Transverse colon (tissue), 4 donors: ENCODE measurements at regions not wholly inside any gene's neighbourhood (a gene's known extent, or its start where the extent isn't known, plus 50 kb on each side); places are given as distances from the start of the nearest gene placed in this dataset.

ENCODE experiments used
- DNase-seq: peaks from one replicate; pipeline ENCODE4 v3.0.0-alpha.2; 2019
- H3K27ac ChIP-seq, 4 donors: fragments of 200-600 bp; sonication (generic); 2 replicates each; pipeline ENCODE4 v1.5.1; 2016 to 2018; ENCODE audit warnings: inconsistent platforms in 4 of 4
- H3K27me3 ChIP-seq: fragments of 200-600 bp; sonication (generic); 2 replicates; pipeline ENCODE4 v1.5.1; 2017; ENCODE audit warnings: inconsistent platforms
- H3K36me3 ChIP-seq, 4 donors: fragments of 200-600 bp; sonication (generic); 2 replicates each; pipeline ENCODE4 v1.5.1; 2017 to 2019; ENCODE audit warnings: inconsistent platforms in 4 of 4
- H3K4me1 ChIP-seq, 4 donors: fragments of 200-600 bp; sonication (generic); 2 replicates each; pipeline ENCODE4 v1.5.1; 2017 to 2020; ENCODE audit warnings: inconsistent platforms in 4 of 4
- H3K4me3 ChIP-seq, 4 donors: fragments of 200-600 bp; sonication (generic); 1 replicate in 1 of 4; 2 replicates in 3 of 4; pipeline versions ENCODE4 v1.5.1 to v1.6.1; 2017 to 2019; ENCODE audit warnings: inconsistent platforms in 4 of 4
- H3K9me3 ChIP-seq, 2 donors: fragments of 200-600 bp; sonication (generic); 2 replicates each; pipeline ENCODE4 v1.5.1; 2017 to 2019; ENCODE audit warnings: inconsistent platforms in 2 of 2
- EP300 ChIP-seq: sonication (generic); formaldehyde crosslinking; IDR thresholded peaks from one replicate; pipeline ENCODE4 v1.6.1; 2017; ENCODE audit warnings: antibody characterized with exemption, low read depth
- POLR2A ChIP-seq: fragments of 450-650 bp; IDR thresholded peaks from one replicate; pipeline ENCODE4 v1.6.1; 2016; ENCODE audit warnings: antibody characterized with exemption, mild to moderate bottlenecking, moderate library complexity
- POLR2AphosphoS5 ChIP-seq, 3 donors: sonication (generic); formaldehyde crosslinking; IDR thresholded peaks; one replicate each; pipeline ENCODE4 v1.6.1; 2016; ENCODE audit warnings: antibody characterized with exemption in 3 of 3
- WGBS, 2 donors: methylation state at CpG; one replicate each; pipeline ENCODE4 v1.1.5; 2018; ENCODE audit warnings: low coverage in 1 of 2; 5-methylcytosine and 5-hydroxymethylcytosine counted together
- in situ Hi-C, 4 donors: fragments of 200-750 bp; cut with MboI; loops; one replicate each; pipeline versions ENCODE4 v1.15.0 to v1.15.1; 2017; ENCODE audit warnings: low sequenced_read_pairs in 3 of 4, low pct_ligation_motif_present in 1 of 4, low pct_unique_long_range_greater_than_20kb in 1 of 4
- intact Hi-C: fragments of 100-400 bp; cut with DNase I; formaldehyde crosslinking; loops from one replicate; pipeline ENCODE4 v1.15.1; 2023; ENCODE audit warnings: low total_unique reads
- TF ChIP-seq, protein P1 (sequence below), 5 experiments: fragments of 200-600 bp in 3 of 5; fragments of 450-650 bp in 2 of 5; sonication (generic) in 3 of 5; IDR thresholded peaks; 1 replicate in 2 of 5; 2 replicates in 3 of 5; pipeline ENCODE4 v1.5.1; 2016 to 2017; ENCODE audit warnings: antibody characterized with exemption in 5 of 5, inconsistent platforms in 3 of 5, mild to moderate bottlenecking in 2 of 5, moderate library complexity in 1 of 5

DNA sequence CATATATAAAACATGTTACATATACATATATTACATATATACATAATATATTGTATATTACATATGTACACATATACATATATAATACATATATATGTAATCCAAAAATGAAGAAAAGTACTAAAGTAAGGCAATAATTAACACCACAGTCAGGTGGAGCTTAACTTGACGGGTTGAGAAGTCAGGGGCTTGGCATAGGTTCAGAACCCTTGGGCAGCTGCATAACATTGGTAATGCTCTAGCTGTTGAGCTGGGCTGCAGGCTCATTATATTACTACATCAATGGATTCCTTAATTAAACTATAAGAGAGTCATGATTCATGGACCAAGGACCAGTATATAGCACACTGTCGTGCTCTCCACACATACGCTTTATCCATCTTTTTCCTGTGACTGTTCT, 435.2 kb upstream of the ADAMTS16 start:
- TF ChIP-seq EP300, result no peak
- no peak for TF ChIP-seq POLR2AphosphoS5 (IDR thresholded peaks at IDR 0.05)
- TF ChIP-seq, protein P1, sequence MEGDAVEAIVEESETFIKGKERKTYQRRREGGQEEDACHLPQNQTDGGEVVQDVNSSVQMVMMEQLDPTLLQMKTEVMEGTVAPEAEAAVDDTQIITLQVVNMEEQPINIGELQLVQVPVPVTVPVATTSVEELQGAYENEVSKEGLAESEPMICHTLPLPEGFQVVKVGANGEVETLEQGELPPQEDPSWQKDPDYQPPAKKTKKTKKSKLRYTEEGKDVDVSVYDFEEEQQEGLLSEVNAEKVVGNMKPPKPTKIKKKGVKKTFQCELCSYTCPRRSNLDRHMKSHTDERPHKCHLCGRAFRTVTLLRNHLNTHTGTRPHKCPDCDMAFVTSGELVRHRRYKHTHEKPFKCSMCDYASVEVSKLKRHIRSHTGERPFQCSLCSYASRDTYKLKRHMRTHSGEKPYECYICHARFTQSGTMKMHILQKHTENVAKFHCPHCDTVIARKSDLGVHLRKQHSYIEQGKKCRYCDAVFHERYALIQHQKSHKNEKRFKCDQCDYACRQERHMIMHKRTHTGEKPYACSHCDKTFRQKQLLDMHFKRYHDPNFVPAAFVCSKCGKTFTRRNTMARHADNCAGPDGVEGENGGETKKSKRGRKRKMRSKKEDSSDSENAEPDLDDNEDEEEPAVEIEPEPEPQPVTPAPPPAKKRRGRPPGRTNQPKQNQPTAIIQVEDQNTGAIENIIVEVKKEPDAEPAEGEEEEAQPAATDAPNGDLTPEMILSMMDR (IDR thresholded peaks at IDR 0.05), result no peak
- no peak for TF ChIP-seq POLR2A
- intact Hi-C loops (no loop called here), in situ Hi-C loops (no loop called here)
- H3K27ac ChIP-seq, result no peak overlapping the region
- DNase-seq, result no peak
- no peaks in the 10 kb centered on the region for H3K9me3 ChIP-seq
- H3K4me1 ChIP-seq, result no peaks in the 10 kb centered on the region
- no peaks in the 10 kb centered on the region for H3K27me3 ChIP-seq
- no peak overlapping the region for H3K4me3 ChIP-seq
- WGBS, 2 donors, result 82 to 84% methylated on average over 3 of the region's 3 CpGs
- H3K36me3 ChIP-seq, result no peaks in the 10 kb centered on the region

DNA sequence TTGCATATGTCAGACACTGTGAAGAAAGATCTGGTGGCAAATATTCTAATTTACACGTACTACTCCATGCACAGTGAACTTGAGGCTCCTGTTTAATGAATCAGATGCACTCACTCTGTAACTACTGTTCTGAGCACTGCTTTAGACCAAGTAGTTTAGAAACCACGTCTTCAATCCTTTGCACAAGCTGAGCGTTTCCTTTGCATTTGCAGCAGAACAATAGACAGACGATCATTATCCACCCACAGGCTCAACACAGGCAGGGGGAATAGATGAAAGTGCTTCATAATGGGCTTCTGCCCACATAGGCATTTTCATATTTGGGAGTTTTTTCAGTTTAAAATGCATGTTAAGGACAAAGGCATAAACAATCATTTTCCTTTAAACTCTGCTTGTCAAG, 423.3 kb upstream of the ADAMTS16 start:
- no peak overlapping the region for H3K4me3 ChIP-seq

DNA sequence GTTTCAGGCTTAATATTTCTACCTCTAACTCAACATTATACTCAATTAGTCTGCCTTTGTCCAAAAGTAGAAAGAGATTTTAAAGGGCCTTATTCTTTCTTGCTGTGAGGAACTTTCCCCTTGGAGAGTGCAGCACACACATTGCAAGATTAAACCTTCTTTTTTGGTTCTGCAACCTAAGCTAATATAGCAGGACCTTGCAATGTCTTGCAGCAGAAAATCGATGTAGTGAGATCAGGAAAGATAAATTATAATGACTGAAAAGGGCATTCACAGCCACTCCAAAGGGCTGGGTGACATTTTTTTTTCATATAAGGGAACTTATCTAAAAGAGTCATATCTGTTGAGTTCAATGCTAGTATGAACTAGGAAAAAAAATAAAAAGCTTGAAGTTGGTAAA, 422.7 kb upstream of the ADAMTS16 start:
- H3K4me3 ChIP-seq, result no peak overlapping the region
- TF ChIP-seq, protein P1 (IDR thresholded peaks at IDR 0.05), result no peak
- TF ChIP-seq POLR2A, result no peak
- TF ChIP-seq POLR2AphosphoS5 (IDR thresholded peaks at IDR 0.05), result no peak
- no peak for TF ChIP-seq EP300
- no peaks in the 10 kb centered on the region for H3K9me3 ChIP-seq
- DNase-seq, result no peak
- intact Hi-C loops (no loop called here), in situ Hi-C loops (no loop called here)
- H3K27ac ChIP-seq, result no peak overlapping the region
- H3K36me3 ChIP-seq, result no peaks in the 10 kb centered on the region
- no peaks in the 10 kb centered on the region for H3K27me3 ChIP-seq
- no peaks in the 10 kb centered on the region for H3K4me1 ChIP-seq
- 31 to 44% methylated on average over 1 of the region's 1 CpG for WGBS, 2 donors

More for the DNA sequence above, 423.3 kb upstream of the ADAMTS16 start:
- Histone ChIP-seq H3K4me1 (no peaks in the 10 kb centered on the region), H3K9me3 (no peaks in the 10 kb centered on the region), H3K27me3 (no peaks in the 10 kb centered on the region), H3K36me3 (no peaks in the 10 kb centered on the region), H3K27ac (no peak overlapping the region)
- no peak for DNase-seq
- intact Hi-C loops, result no loop called here
- 33 to 36% methylated on average over 3 to 4 of the region's 4 CpGs for WGBS, 2 donors
- in situ Hi-C loops, result no loop called here
- no peak for TF ChIP-seq POLR2A
- TF ChIP-seq, protein P1 (IDR thresholded peaks at IDR 0.05), result no peak

DNA sequence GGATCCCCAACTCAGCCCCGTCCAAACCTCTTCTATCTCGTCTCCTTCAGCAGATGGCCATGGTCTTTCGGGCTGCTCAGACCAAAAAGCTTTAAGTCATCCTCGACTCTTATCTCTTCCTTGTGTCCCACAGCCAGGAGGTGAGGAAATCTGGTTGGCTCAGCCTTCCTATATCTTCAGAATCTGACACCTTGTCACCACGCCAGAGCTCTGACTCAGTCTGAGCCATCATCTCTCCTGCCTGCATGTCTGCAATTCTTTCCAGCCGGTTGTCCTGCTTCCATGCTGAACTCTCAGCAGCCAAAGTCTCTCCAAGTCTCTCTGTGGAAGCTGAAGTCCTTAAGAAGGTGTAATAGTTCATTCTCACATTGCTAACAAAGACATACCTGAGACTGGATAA, 419.3 kb upstream of the ADAMTS16 start:
- H3K9me3 ChIP-seq, result no peaks in the 10 kb centered on the region
- H3K4me1 ChIP-seq, result no peaks in the 10 kb centered on the region
- DNase-seq, result no peak
- intact Hi-C loops (no loop called here), in situ Hi-C loops (no loop called here)
- TF ChIP-seq POLR2AphosphoS5 (IDR thresholded peaks at IDR 0.05) (no peak), POLR2A (no peak), EP300 (no peak)
- TF ChIP-seq, protein P1 (IDR thresholded peaks at IDR 0.05), result no peak
- 82% methylated on average over 6 of the region's 6 CpGs; no CpG with 5 or more reads in 1 of the 2 donors for WGBS, 2 donors
- H3K27ac ChIP-seq, result no peak overlapping the region
- no peaks in the 10 kb centered on the region for H3K27me3 ChIP-seq
- H3K4me3 ChIP-seq, result no peak overlapping the region
- H3K36me3 ChIP-seq, result no peaks in the 10 kb centered on the region
